ENCODE measurements at regions not wholly inside any gene's neighbourhood (a gene's known extent, or its start where the extent isn't known, plus 50 kb on each side); places are given as distances from the start of the nearest gene placed in this dataset.
A peak's percentile ranks its signal among the peaks of the same experiment; 100 is the strongest.

GRCh38 chr2:64915510-64915900 is 73.7 kb upstream of the SLC1A4 start:
- intact Hi-C loops (cut with micrococcal nuclease): no loop called here
- H3K4me1 Mint-ChIP-seq (ENCODE audit: insufficient read depth, unreplicated experiment): no peaks in the 10 kb centered on the region
- TF ChIP-seq CTCF (IDR thresholded peaks at IDR 0.05; ENCODE audit: unreplicated experiment): no peak
- no TSS peak for BruUV-seq (replicated peaks)
- ChIA-PET CTCF (interaction anchor here (0.6 to 6.4 kb wide), 7 partner anchors 9 to 604 kb away, joined by 3 to 112 read pairs (median 4); no protein-coding TSS in a partner anchor), POLR2A (interaction anchor here (0.7 kb wide), 2 partner anchors 64 to 254 kb away, joined by 3 read pairs; no protein-coding TSS in a partner anchor)
- no peaks in the 10 kb centered on the region for H3K27me3 Mint-ChIP-seq (ENCODE audit: insufficient read depth, unreplicated experiment)
- H3K36me3 Mint-ChIP-seq (ENCODE audit: insufficient read depth, unreplicated experiment): no peaks in the 10 kb centered on the region
- H3K9me3 Mint-ChIP-seq (ENCODE audit: unreplicated experiment): no peaks in the 10 kb centered on the region
- H3K27ac Mint-ChIP-seq (ENCODE audit: low read depth, unreplicated experiment): no peak overlapping the region
- H3K4me3 Mint-ChIP-seq (ENCODE audit: unreplicated experiment): no peak overlapping the region
- DNase-seq (ENCODE audit: unreplicated experiment): no peak

GRCh38 chr2:64918220-64918886 is 70.8 kb upstream of the SLC1A4 start:
- Mint-ChIP-seq H3K9me3 (ENCODE audit: unreplicated experiment) (no peaks in the 10 kb centered on the region), H3K4me1 (ENCODE audit: insufficient read depth, unreplicated experiment) (no peaks in the 10 kb centered on the region), H3K27ac (ENCODE audit: low read depth, unreplicated experiment) (no peak overlapping the region), H3K27me3 (ENCODE audit: insufficient read depth, unreplicated experiment) (no peaks in the 10 kb centered on the region), H3K36me3 (ENCODE audit: insufficient read depth, unreplicated experiment) (no peaks in the 10 kb centered on the region), H3K4me3 (ENCODE audit: unreplicated experiment) (peak overlapping the region; percentile 69)
- intact Hi-C loops (cut with micrococcal nuclease): no loop called here
- no peak for TF ChIP-seq CTCF (IDR thresholded peaks at IDR 0.05; ENCODE audit: unreplicated experiment)
- BruUV-seq (replicated peaks): no TSS peak
- ChIA-PET POLR2A (interaction anchor here (0.6 to 1.4 kb wide), 8 partner anchors 15 to 212 kb away, joined by 3 to 9 read pairs (median 3); partner anchors contain the start of gene RAB1A), CTCF (interaction anchor here (0.5 to 6.4 kb wide), 32 partner anchors 10 to 1444 kb away, joined by 3 to 112 read pairs (median 4); partner anchors contain the start of gene CEP68)
- DNase-seq (ENCODE audit: unreplicated experiment): no peak

- H3K4me1 Mint-ChIP-seq (ENCODE audit: insufficient read depth, unreplicated experiment): no peaks in the 10 kb centered on the region
Observed at GRCh38 chr2:64919261-64919660, 69.9 kb upstream of the SLC1A4 start.

More at GRCh38 chr2:64919261-64919660, 69.9 kb upstream of the SLC1A4 start:
- ChIA-PET POLR2A (interaction anchor here (0.6 to 1.0 kb wide), 2 partner anchors 14 to 24 kb away, joined by 3 to 4 read pairs; no protein-coding TSS in a partner anchor), CTCF (interaction anchor here (2.1 to 6.4 kb wide), 6 partner anchors 34 to 136 kb away, joined by 6 to 112 read pairs (median 12); partner anchors contain the start of gene CEP68)
- Mint-ChIP-seq H3K27ac (ENCODE audit: low read depth, unreplicated experiment) (no peak overlapping the region), H3K36me3 (ENCODE audit: insufficient read depth, unreplicated experiment) (no peaks in the 10 kb centered on the region), H3K9me3 (ENCODE audit: unreplicated experiment) (no peaks in the 10 kb centered on the region), H3K4me3 (ENCODE audit: unreplicated experiment) (no peak overlapping the region), H3K27me3 (ENCODE audit: insufficient read depth, unreplicated experiment) (no peaks in the 10 kb centered on the region)
- TF ChIP-seq CTCF (IDR thresholded peaks at IDR 0.05; ENCODE audit: unreplicated experiment): no peak
- BruUV-seq (replicated peaks): no TSS peak
- intact Hi-C loops (cut with micrococcal nuclease): no loop called here
- DNase-seq (ENCODE audit: unreplicated experiment): no peak
